Heart right ventricle (tissue), 16 donors: ENCODE measurements at regions not wholly inside any gene's neighbourhood (a gene's known extent, or its start where the extent isn't known, plus 50 kb on each side); places are given as distances from the start of the nearest gene placed in this dataset.
"Not testable (repeated sequence)": the region's sequence is repeated elsewhere in the genome, so short reads cannot be mapped to it uniquely, and the experiment has no call there.

Source experiments
- ATAC-seq, 8 donors: fragments of 200-7000 bp; cut with Tn5 transposase; one replicate each; pipeline ENCODE4 v1.9.1; 2020; ENCODE audit warnings: mild to moderate bottlenecking in 8 of 8, moderate library complexity in 8 of 8, moderate number of reproducible peaks in 1 of 8
- DNase-seq, 2 donors: peaks; one replicate each; pipeline ENCODE4 v3.0.0-alpha.2; 2020
- H3K27ac ChIP-seq, 10 donors: fragments of 200-600 bp; sonication (generic) in 2 of 10; one replicate each; pipeline versions ENCODE4 v1.5.0 to v1.8.0; 2020 to 2022; ENCODE audit warnings: mild to moderate bottlenecking in 3 of 10
- H3K27me3 ChIP-seq, 7 donors: fragments of 200-600 bp; one replicate each; pipeline ENCODE4 v1.8.0; 2021 to 2022; ENCODE audit warnings: mild to moderate bottlenecking in 2 of 7
- H3K36me3 ChIP-seq, 9 donors: fragments of 200-600 bp; sonication (generic) in 1 of 9; one replicate each; pipeline versions ENCODE4 v1.5.0 to v1.8.0; 2020 to 2022; ENCODE audit warnings: mild to moderate bottlenecking in 2 of 9
- H3K4me1 ChIP-seq, 9 donors: fragments of 200-600 bp; sonication (generic) in 1 of 9; one replicate each; pipeline versions ENCODE4 v1.5.0 to v1.8.0; 2020 to 2022; ENCODE audit warnings: mild to moderate bottlenecking in 4 of 9
- H3K4me3 ChIP-seq, 10 donors: fragments of 200-600 bp; sonication (generic) in 2 of 10; one replicate each; pipeline versions ENCODE4 v1.5.0 to v1.8.0; 2020 to 2022; ENCODE audit warnings: mild to moderate bottlenecking in 7 of 10, moderate library complexity in 2 of 10
- H3K9me3 ChIP-seq, 11 donors: fragments of 200-600 bp in 10 of 11; sonication (generic) in 2 of 11; one replicate each; pipeline versions ENCODE4 v1.5.0 to v1.8.0; 2013 to 2022; ENCODE audit warnings: mild to moderate bottlenecking in 2 of 11, control low read depth in 1 of 11, moderate library complexity in 1 of 11
- CTCF ChIP-seq, 9 donors: fragments of 200-600 bp; sonication (generic) in 2 of 9; IDR thresholded peaks; one replicate each; pipeline versions ENCODE4 v1.5.0 to v1.8.0; 2021 to 2022; ENCODE audit warnings: antibody characterized with exemption in 9 of 9, mild to moderate bottlenecking in 5 of 9, moderate library complexity in 1 of 9
- WGBS, 2 donors: extraction: QIAGEN DNeasy Blood & Tissue Kit; methylation state at CpG; one replicate each; pipeline ENCODE4 v1.1.7; 2013; ENCODE audit warnings: inconsistent platforms in 1 of 2; 5-methylcytosine and 5-hydroxymethylcytosine counted together
- intact Hi-C, 10 donors: fragments of 100-400 bp; cut with DNase I; formaldehyde crosslinking; loops; one replicate each; pipeline versions ENCODE4 v1.11.1 to v1.14.2; 2022
- donor health status: Arrhythmogenic right ventricular cardiomyopathy.
- donor health status: ischemic (EF 13 %, LVEDD 7.1; RV severe dilation, severe dysfunction).
- donor health status: healthy with polysubstance abuse.
- donor health status: DM: no; HTN: yes; CAD: no.
- donor health status: DM: no; HTN: no; CAD: no.
- donor health status: ischemic (EF 25% LVEDD 6.9; RV normal size, moderate dysfunction).
- donor health status: ischemic (EF 25% LVEDD 5.7; RV mildly dilated, moderate dysfunction).
- donor health status: healthy.
- donor health status: DM: yes; HTN: yes; CAD: no.
- donor health status: Ischemic cardiomyopathy.
- donor health status: ischemic (EF 35%, LVEDD 5.7; RV mildly dilated, moderate dysfunction).
- donor health status: nonischemic (EF 11% LVEDD 7.7; RV severe dilation, severe dysfunction).
- donor health status: DM: yes; HTN: yes; CAD: no.
- donor health status: PGD.
- donor health status: ischemic (EF 29% LVEDD 5.4; RV normal size, mild dysfunction).
- donor health status: nonischemic (EF 23%, LVEDD 6.1; RV moderate dilation, normal function).

- intact Hi-C loops: no loop called here
- no peak for DNase-seq
- Histone ChIP-seq H3K27ac (no peak overlapping the region), H3K9me3 (peaks cover 0 to 14% (median 0%) of the 10 kb centered on the region in 11 donors), H3K36me3 (no peaks in the 10 kb centered on the region), H3K4me3 (no peak overlapping the region), H3K4me1 (no peaks in the 10 kb centered on the region), H3K27me3 (no peaks in the 10 kb centered on the region)
- WGBS, 2 donors: 84 to 87% methylated on average over 2 of the region's 2 CpGs
- no peak for TF ChIP-seq CTCF (IDR thresholded peaks at IDR 0.05)
- no peak for ATAC-seq
These were observed 1475.1 kb downstream of the OTOL1 start for GRCh38 chr3:162971715-162972114.

- Histone ChIP-seq H3K9me3 (peaks cover 0 to 9% (median 0%) of the 10 kb centered on the region in 11 donors), H3K4me1 (no peaks in the 10 kb centered on the region), H3K27ac (no peak overlapping the region), H3K27me3 (no peaks in the 10 kb centered on the region), H3K4me3 (no peak overlapping the region), H3K36me3 (no peaks in the 10 kb centered on the region)
- ATAC-seq (no peak), DNase-seq (no peak)
- TF ChIP-seq CTCF (IDR thresholded peaks at IDR 0.05): no peak
- intact Hi-C loops: no loop called here
These were observed 1476.9 kb downstream of the OTOL1 start for GRCh38 chr3:162973428-162973917.

GRCh38 chr3:162978136-162978535, 1481.5 kb downstream of the OTOL1 start:
- ATAC-seq: no peak
- Histone ChIP-seq H3K27ac (no peak overlapping the region), H3K36me3 (no peaks in the 10 kb centered on the region), H3K4me1 (no peaks in the 10 kb centered on the region), H3K27me3 (no peaks in the 10 kb centered on the region), H3K4me3 (no peak overlapping the region), H3K9me3 (peaks cover 0 to 4% (median 0%) of the 10 kb centered on the region in 11 donors)
- no peak for DNase-seq
- no peak for TF ChIP-seq CTCF (IDR thresholded peaks at IDR 0.05)
- intact Hi-C loops: no loop called here
- 70 to 82% methylated on average over 2 of the region's 2 CpGs for WGBS, 2 donors

GRCh38 chr3:162984746-162985145, 1488.1 kb downstream of the OTOL1 start:
- ATAC-seq (no peak), DNase-seq (no peak)
- Histone ChIP-seq H3K4me3 (no peak overlapping the region), H3K4me1 (no peaks in the 10 kb centered on the region), H3K36me3 (no peaks in the 10 kb centered on the region), H3K9me3 (peaks cover 0 to 9% (median 0%) of the 10 kb centered on the region in 11 donors), H3K27me3 (no peaks in the 10 kb centered on the region), H3K27ac (no peak overlapping the region)
- 17 to 20% methylated on average over 4 of the region's 4 CpGs for WGBS, 2 donors
- intact Hi-C loops: no loop called here
- no peak for TF ChIP-seq CTCF (IDR thresholded peaks at IDR 0.05)

GRCh38 chr3:162987085-162987794, 1490.6 kb downstream of the OTOL1 start:
- H3K36me3 ChIP-seq, H3K27me3 ChIP-seq, DNase-seq, H3K27ac ChIP-seq, H3K9me3 ChIP-seq, intact Hi-C loops, ATAC-seq, H3K4me3 ChIP-seq, H3K4me1 ChIP-seq: not testable (repeated sequence)
- 87 to 89% methylated on average over 32 to 33 of the region's 33 CpGs for WGBS, 2 donors
